ENCODE measurements at regions not wholly inside any gene's neighbourhood (a gene's known extent, or its start where the extent isn't known, plus 50 kb on each side); places are given as distances from the start of the nearest gene placed in this dataset.

DNA sequence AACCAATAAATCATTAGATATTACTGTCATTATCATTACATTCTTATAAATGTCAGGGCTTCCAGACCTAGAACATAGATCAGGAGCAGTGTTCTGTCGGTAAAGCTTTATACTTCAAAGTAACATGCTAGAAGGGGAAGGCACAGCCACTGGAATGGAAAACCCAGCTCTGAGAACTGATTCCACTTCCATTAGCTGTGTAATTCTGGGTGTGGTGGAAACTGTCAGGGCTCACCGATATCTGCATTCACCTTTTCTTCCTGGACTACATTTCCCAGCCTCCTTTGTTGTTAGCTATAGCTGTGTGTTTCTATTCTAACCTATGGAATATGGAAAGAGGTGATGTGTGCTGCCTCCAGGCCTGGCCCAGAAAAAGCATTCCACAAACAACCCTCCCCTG lies 585.8 kb downstream of the BUD13 start:
- CTCF ChIA-PET: no interaction called here
- POLR2A ChIA-PET: no interaction called here

GRCh38 chr11:116185551-116185950 lies 587.2 kb downstream of the BUD13 start:
- POLR2A ChIA-PET: no interaction called here
- CTCF ChIA-PET: no interaction called here

DNA sequence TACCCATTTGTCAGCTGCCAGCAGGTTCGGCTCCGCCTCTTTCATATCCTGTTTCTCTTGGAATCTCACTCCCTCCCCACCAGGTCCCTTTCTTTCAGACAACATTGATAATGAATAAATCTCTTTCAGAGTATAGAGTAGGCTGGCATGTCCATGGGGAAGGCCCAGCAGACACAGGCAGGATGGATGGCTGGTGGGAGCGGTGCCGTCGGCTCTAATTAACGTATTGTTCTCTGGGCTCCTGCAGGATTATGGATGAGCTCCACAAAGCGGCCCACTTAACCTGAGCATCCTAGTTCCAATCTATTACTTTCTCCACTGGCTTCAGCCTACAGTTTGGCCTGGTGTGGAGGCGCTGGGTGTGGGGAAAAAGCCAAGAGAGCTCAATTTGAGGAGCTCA lies 588.0 kb downstream of the BUD13 start:
- ChIA-PET CTCF (no interaction called here), POLR2A (no interaction called here)

GRCh38 chr11:116182356-116182966 lies 590.3 kb downstream of the BUD13 start:
- ChIA-PET POLR2A (no interaction called here), CTCF (no interaction called here)

DNA sequence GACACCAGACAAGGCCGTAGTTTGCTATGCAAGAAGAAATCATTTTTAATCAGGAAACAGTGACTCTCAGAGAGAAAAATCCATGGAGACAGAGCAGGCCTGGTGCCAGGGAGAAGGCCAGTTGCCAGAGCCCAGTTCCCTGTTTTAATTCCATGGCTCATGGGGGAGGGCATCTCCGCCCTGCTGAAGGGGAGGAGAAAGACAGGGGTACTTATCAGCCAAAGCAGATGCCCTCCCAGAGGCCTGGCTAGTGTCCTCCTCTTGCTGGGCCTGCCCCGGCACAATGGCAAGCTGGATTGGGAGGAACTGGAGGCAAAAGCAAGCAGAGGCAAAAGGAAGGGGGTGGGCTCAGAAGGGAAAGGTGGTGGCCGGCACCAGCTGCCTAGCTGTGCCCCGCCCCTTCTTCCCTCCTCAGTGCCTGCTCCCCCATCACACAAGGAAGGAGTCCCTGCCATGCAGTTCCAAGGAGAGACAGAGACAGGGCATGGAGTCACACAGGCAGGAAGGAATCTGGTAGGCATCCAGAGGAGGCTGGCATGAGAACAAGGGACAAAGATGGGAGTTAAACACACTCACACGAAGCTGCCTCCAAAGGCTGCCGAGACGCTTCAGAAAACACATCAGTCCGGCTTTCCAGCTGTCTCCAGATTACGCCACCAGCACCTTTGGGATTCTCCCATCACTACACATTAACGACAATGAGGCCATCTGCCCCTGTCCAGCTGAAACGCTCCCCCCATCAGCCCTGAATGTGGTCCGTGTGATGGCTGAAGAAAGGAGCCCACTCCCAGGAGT lies 591.8 kb downstream of the BUD13 start:
- CTCF ChIA-PET: no interaction called here

DNA sequence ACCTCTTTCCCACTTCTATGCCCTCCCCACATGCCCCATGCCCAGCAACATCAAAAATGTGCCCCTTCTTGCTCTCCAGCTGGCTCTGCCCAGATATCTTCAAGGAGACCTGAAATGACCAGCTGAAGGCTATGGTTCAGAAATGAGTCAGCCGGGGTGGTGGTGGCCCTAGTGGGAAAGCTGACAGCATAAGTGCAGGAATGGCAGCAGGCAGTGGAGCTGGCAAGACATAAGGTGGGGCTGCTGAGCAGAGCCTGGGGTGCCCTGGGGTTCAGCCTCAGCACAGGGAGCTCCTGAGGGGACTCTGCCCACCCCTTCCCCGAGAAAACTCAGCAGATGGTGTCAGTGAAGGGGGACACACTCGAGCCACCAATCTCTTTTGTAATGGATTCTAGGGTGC lies 593.4 kb downstream of the BUD13 start:
- CTCF ChIA-PET: no interaction called here
- POLR2A ChIA-PET: no interaction called here

More for the DNA sequence above, 591.8 kb downstream of the BUD13 start:
- POLR2A ChIA-PET: no interaction called here

- CTCF ChIA-PET: no interaction called here
- POLR2A ChIA-PET: no interaction called here
These were observed 595.1 kb downstream of the BUD13 start for GRCh38 chr11:116177521-116178210.

DNA sequence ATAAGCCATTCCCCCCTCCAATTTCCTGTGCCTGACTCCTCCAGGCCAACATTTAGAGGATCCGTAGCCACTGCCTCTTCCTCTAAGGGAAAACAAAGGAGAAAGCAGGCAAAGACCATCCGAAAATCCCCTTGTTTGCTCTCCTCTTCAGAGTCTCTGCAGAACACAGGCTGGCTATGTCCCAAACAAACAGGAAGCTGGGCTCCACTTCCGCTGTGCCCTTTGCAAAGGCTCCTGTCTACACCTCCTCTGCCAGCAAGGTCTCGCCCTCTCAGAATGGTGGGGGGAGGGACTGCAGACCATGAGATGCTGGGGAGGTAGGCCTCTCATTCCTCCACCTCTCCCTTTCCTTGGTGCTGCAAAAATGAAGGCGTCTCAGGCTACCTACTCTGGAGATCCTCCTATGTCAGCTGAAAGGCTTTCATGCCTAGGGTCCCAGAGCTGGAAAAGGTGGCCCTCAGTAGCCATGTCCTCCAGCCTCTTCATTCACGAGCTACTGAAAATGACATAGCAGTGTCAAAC lies 596.2 kb downstream of the BUD13 start:
- CTCF ChIA-PET: no interaction called here

GRCh38 chr11:116175707-116176106 lies 597.1 kb downstream of the BUD13 start:
- ChIA-PET CTCF (no interaction called here), POLR2A (no interaction called here)

More for the DNA sequence above, 596.2 kb downstream of the BUD13 start:
- POLR2A ChIA-PET: no interaction called here

- CTCF ChIA-PET: interaction anchor here (0.7 kb wide), 1 partner anchor 26 kb away, joined by 3 read pairs; no protein-coding TSS in a partner anchor
- POLR2A ChIA-PET: no interaction called here
These were observed 598.6 kb downstream of the BUD13 start for GRCh38 chr11:116173941-116174911.

GRCh38 chr11:116173506-116173905 lies 599.3 kb downstream of the BUD13 start:
- POLR2A ChIA-PET: no interaction called here
- CTCF ChIA-PET: interaction anchor here (0.7 kb wide), 3 partner anchors 26 to 336 kb away, joined by 3 to 4 read pairs (median 3); no protein-coding TSS in a partner anchor

DNA sequence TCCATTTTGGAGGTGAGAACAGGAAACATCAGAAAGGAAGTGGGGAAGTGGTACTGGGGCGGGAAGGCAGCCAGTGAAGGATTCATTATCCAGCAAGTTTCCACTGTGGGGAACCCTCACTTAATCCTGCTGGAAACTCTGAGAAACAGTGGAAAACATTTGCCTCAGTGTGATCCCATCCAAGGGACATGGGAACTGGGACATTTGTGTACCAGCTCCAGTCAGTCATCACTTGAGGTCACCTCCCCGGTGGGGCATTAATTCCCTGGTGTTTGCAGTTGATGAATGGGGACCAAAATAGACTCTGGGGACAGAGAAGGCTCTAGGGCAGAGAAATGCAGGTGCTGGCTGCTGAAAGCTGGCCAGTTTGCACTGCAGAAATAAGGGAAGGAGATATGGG lies 599.9 kb downstream of the BUD13 start:
- ChIA-PET POLR2A (no interaction called here), CTCF (interaction anchor here (0.7 kb wide), 2 partner anchors 264 to 336 kb away, joined by 3 to 4 read pairs; no protein-coding TSS in a partner anchor)

DNA sequence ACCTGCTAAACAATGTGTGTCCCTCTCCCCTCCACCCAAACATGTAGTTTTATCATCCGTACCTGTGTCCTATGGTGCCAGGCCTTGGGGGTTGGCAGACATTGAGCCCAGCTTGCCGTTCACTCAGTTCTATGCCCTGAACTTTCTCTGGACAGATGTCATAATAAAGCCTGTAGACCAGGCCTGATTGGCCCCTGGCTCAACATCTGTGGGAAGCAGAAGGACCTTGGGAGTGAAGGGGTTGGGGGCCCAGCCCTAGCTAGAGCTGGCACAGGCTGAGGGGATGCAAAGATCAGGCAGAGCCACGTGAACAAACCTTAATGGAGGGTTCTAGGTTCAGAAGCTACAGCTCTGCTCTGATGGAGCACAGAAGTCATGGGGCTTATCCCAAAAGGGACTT lies 600.6 kb downstream of the BUD13 start:
- CTCF ChIA-PET: no interaction called here

GRCh38 chr11:116171271-116172140 lies 601.3 kb downstream of the BUD13 start:
- CTCF ChIA-PET: no interaction called here
- POLR2A ChIA-PET: no interaction called here

More for the DNA sequence above, 600.6 kb downstream of the BUD13 start:
- POLR2A ChIA-PET: no interaction called here

DNA sequence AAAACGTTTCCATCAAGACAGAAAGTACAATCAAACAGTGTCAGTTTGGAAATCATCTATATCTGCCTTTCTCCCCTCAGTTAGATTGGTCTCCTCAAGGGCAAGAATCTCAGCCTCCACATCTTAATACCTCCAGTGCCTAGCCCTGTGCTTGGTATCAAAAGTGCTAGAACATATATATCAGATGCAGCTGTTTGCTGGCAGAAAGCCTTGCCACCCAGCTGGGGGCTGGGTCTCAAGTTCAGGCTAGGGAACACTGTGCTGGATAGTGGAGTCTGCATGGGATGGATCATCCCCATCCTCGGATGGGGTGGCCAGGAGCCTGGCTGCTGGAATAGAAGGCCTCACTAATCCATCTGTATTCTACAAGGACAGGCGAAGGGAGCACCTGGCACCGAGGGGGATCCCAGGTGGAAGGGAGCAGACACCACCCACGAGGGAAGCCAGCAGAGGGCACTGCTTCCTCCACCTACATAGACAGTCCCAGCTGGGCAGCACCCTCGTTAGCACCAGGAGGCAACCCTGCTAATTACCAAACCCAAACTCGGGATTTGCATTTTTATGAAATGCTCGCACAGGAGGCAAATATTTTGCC lies 602.2 kb downstream of the BUD13 start:
- ChIA-PET CTCF (no interaction called here), POLR2A (no interaction called here)

DNA sequence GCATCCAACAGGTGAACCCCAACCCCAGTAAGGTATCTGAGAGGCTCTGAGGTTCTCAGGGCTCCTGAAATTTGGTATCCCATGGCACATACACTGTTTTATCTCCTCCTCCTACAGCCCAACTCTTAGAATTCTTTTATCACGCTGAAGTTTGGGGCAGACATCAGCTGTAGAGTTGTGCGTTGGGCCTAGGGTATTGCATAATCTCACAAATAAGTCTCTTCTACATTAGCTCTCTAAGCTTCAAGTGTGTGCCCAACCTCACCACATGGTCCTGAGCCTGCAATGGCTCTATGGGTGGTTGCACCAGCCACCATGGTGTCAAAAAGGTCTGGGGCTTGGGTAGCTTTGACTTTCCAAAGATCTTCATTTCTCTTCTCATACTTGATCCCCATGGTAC lies 603.0 kb downstream of the BUD13 start:
- POLR2A ChIA-PET: no interaction called here
- CTCF ChIA-PET: no interaction called here

DNA sequence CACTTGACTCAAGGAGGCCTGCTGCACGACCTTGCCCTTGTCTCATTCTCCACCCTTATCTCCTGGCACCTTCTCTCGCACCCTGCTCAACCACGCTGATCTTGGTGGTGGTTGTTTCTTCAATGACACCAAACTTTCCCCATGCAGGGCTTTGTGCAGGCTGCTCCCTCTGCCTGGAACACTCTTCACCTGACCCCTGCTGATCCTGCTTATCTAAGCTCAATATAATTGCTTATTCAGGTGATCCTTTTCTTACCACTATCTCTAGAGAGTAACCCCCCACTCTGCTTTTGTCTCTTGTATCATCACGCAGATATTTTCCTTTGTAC lies 604.4 kb downstream of the BUD13 start:
- POLR2A ChIA-PET: no interaction called here
- CTCF ChIA-PET: no interaction called here

DNA sequence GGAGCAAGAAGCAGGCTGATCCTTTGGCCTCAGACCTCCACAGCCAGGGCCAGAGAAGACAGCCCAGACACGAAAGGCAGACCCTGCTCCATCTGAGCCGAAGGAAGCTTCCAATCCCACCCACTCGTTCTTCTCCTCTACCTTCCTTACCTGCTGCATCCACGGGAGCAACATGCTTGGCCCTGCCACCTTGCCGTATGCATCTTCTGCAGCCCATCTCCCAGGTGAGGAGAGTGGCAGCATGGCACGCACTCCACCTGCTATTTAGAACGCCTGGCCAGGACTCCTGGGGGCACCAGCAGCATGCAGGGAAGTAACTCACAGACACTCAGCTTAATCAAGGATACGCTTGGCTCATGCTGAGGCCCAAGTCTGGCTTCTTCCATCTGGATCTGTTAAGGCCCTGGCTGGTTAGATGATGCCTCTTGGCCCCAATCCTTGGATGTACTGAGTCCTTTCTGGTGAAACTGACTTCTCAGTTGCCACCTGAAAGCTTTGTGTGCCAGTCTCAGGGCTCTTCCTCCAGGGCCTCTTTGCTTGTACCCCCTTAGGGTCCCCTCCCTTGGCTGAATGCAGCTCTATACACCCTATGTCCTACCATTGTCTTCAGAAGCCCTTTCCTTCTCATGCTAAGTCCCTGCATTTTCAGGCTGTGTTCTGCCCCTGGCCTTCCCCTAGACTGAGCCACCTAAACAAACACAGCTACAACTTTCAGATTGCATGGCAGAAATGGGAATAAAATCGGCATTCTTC lies 604.9 kb downstream of the BUD13 start:
- POLR2A ChIA-PET: no interaction called here
- CTCF ChIA-PET: no interaction called here
